A549 (cell line): ENCODE measurements at regions not wholly inside any gene's neighbourhood (a gene's known extent, or its start where the extent isn't known, plus 50 kb on each side); places are given as distances from the start of the nearest gene placed in this dataset.

ENCODE experiments used
- ATAC-seq, 2 experiments: fragments of 200-7000 bp in 1 of 2; fragments of >200 bp in 1 of 2; cut with Nextera tagmentation in 1 of 2; cut with Tn5 transposase in 1 of 2; 3 replicates each; pipeline versions ENCODE4 v1.8.0 to v1.9.1; 2018 to 2020; ENCODE audit warnings: mild to moderate bottlenecking in 1 of 2, moderate library complexity in 1 of 2
- CTCF ChIA-PET: fragments of 300-600 bp; sonication (Branson Sonifier 250); formaldehyde crosslinking; extraction: SDS; loops from one replicate; lab custom pipeline; 2021; ENCODE audit warnings: antibody characterized with exemption, inconsistent platforms; lab: Yijun Ruan, JAX
- POLR2A ChIA-PET: fragments of 350-600 bp; formaldehyde crosslinking; extraction: SDS; loops from one replicate; lab custom pipeline; 2021; ENCODE audit warnings: antibody characterized with exemption, inconsistent platforms; lab: Yijun Ruan, JAX
- DNase-seq, 2 experiments: peaks; one replicate each; pipeline versions ENCODE4 v3.0.0 to v3.0.0-alpha.2; 2011 to 2016; ENCODE audit warnings: low read depth in 1 of 2, low spot score in 1 of 2
- FAIRE-seq: peaks from 2 replicates; lab custom pipeline; 2011; peaks lifted over from hg19 to GRCh38; lab: Jason Lieb, UNC
- H3K27ac ChIP-seq, 2 experiments: fragments of >200 bp; sonication (Bioruptor Twin); formaldehyde crosslinking; 3 replicates each; pipeline ENCODE4 v1.5.1; 2016 to 2017
- H3K4me1 ChIP-seq: fragments of >200 bp; sonication (Bioruptor Twin); formaldehyde crosslinking; 3 replicates; pipeline ENCODE4 v1.6.1; 2016
- H3K4me2 ChIP-seq: fragments of >200 bp; sonication (Bioruptor Twin); formaldehyde crosslinking; 3 replicates; pipeline ENCODE4 v1.6.1; 2016
- H3K4me3 ChIP-seq: fragments of >200 bp; sonication (Bioruptor Twin); formaldehyde crosslinking; 3 replicates; pipeline ENCODE4 v1.5.1; 2016
- H3K9me3 ChIP-seq: fragments of >200 bp; sonication (Bioruptor Twin); formaldehyde crosslinking; 3 replicates; pipeline ENCODE4 v1.6.1; 2016
- CHD4 ChIP-seq: fragments of 200-600 bp; sonication (generic); IDR thresholded peaks from 2 replicates; pipeline ENCODE4 v1.6.1; 2016; ENCODE audit warnings: antibody characterized with exemption, mild to moderate bottlenecking, borderline replicate concordance
- CTCF ChIP-seq: fragments of >200 bp; sonication (Bioruptor Twin); formaldehyde crosslinking; IDR thresholded peaks from 3 replicates; pipeline ENCODE4 v1.5.1; 2016
- E2F6 ChIP-seq: IDR thresholded peaks from 2 replicates; pipeline ENCODE4 v1.6.1; 2012; ENCODE audit warnings: low read depth, borderline replicate concordance
- EHF ChIP-seq: fragments of 250-450 bp; sonication (Bioruptor Pico); IDR thresholded peaks from 2 replicates; pipeline ENCODE4 v1.5.0; 2020; ENCODE audit warnings: mild to moderate bottlenecking
- EP300 ChIP-seq, 2 experiments: fragments of >200 bp; sonication (Bioruptor Twin); formaldehyde crosslinking; IDR thresholded peaks; 2 replicates in 1 of 2; 3 replicates in 1 of 2; pipeline ENCODE4 v1.6.1; 2016 to 2017
- ESRRA ChIP-seq: fragments of 150-350 bp; IDR thresholded peaks from 2 replicates; pipeline ENCODE4 v1.6.1; 2014; ENCODE audit warnings: mild to moderate bottlenecking, low read length, borderline replicate concordance
- FOSL2 ChIP-seq, 2 experiments: fragments of 450-650 bp in 1 of 2; fragments of >200 bp in 1 of 2; sonication (Bioruptor Twin) in 1 of 2; formaldehyde crosslinking; IDR thresholded peaks; 2 replicates each; pipeline versions ENCODE4 v1.5.0 to v1.6.1; 2016 to 2020; ENCODE audit warnings: mild to moderate bottlenecking in 1 of 2, moderate library complexity in 1 of 2
- FOXS1 ChIP-seq: fragments of 250-450 bp; sonication (Bioruptor Pico); IDR thresholded peaks from 2 replicates; pipeline ENCODE4 v1.5.0; 2020; ENCODE audit warnings: mild to moderate bottlenecking, moderate library complexity
- HEYL ChIP-seq: fragments of 250-450 bp; sonication (Bioruptor Pico); IDR thresholded peaks from 2 replicates; pipeline ENCODE4 v1.8.0; 2021; ENCODE audit warnings: mild to moderate bottlenecking, moderate library complexity
- HOXA7 ChIP-seq: fragments of 250-450 bp; sonication (Bioruptor Pico); IDR thresholded peaks from 2 replicates; pipeline ENCODE4 v1.5.0; 2020; ENCODE audit warnings: mild to moderate bottlenecking, moderate library complexity
- JUNB ChIP-seq: fragments of >200 bp; sonication (Bioruptor Twin); formaldehyde crosslinking; IDR thresholded peaks from 2 replicates; pipeline ENCODE4 v1.6.1; 2016
- KDM1A ChIP-seq: fragments of 200-600 bp; sonication (generic); IDR thresholded peaks from 2 replicates; pipeline ENCODE4 v1.6.1; 2016; ENCODE audit warnings: low read depth, mild to moderate bottlenecking
- KDM5A ChIP-seq: fragments of 200-600 bp; sonication (generic); IDR thresholded peaks from 2 replicates; pipeline ENCODE4 v1.6.1; 2016; ENCODE audit warnings: antibody characterized with exemption, mild to moderate bottlenecking
- MAZ ChIP-seq: fragments of 150-350 bp; IDR thresholded peaks from 2 replicates; pipeline ENCODE4 v1.6.1; 2014; ENCODE audit warnings: antibody characterized with exemption, low read depth, low read length, borderline replicate concordance
- MYC ChIP-seq: IDR thresholded peaks from 2 replicates; pipeline ENCODE4 v1.6.1; 2012; ENCODE audit warnings: mild to moderate bottlenecking, inconsistent platforms, low read length, improper control_type of control experiment, borderline replicate concordance
- PHF8 ChIP-seq: fragments of 200-600 bp; sonication (generic); IDR thresholded peaks from 2 replicates; pipeline ENCODE4 v1.6.1; 2016; ENCODE audit warnings: low read depth, mild to moderate bottlenecking, antibody characterized with exemption, moderate library complexity, borderline replicate concordance
- POLR2AphosphoS2 ChIP-seq: conservative IDR thresholded peaks from 2 replicates; pipeline ENCODE4 v1.6.1; 2012; ENCODE audit warnings: low read length, improper control_type of control experiment, inconsistent platforms
- RAD21 ChIP-seq, 2 experiments: fragments of >200 bp in 1 of 2; sonication (Bioruptor Twin) in 1 of 2; formaldehyde crosslinking in 1 of 2; IDR thresholded peaks in 1 of 2; conservative IDR thresholded peaks in 1 of 2; 2 replicates in 1 of 2; 3 replicates in 1 of 2; pipeline ENCODE4 v1.6.1; 2012 to 2018; ENCODE audit warnings: inconsistent platforms in 1 of 2
- RARB ChIP-seq: fragments of 250-450 bp; sonication (Bioruptor Pico); IDR thresholded peaks from 2 replicates; pipeline ENCODE4 v1.8.0; 2021; ENCODE audit warnings: mild to moderate bottlenecking, moderate library complexity
- RCOR1 ChIP-seq: fragments of 150-350 bp; IDR thresholded peaks from 2 replicates; pipeline ENCODE4 v1.6.1; 2014; ENCODE audit warnings: antibody characterized with exemption, low read length, low read depth
- RNF2 ChIP-seq: fragments of 200-600 bp; sonication (generic); IDR thresholded peaks from 2 replicates; pipeline ENCODE4 v1.6.1; 2016; ENCODE audit warnings: low read depth, mild to moderate bottlenecking, antibody characterized with exemption, moderate library complexity, borderline replicate concordance
- SREBF2 ChIP-seq: fragments of 450-650 bp; IDR thresholded peaks from 2 replicates; pipeline ENCODE4 v1.6.1; 2014; ENCODE audit warnings: mild to moderate bottlenecking, moderate library complexity
- ZSCAN20 ChIP-seq: fragments of 250-450 bp; sonication (Bioruptor Pico); IDR thresholded peaks from 2 replicates; pipeline ENCODE4 v1.8.0; 2022; ENCODE audit warnings: mild to moderate bottlenecking, moderate library complexity
- WGBS: methylation state at CpG from one replicate; pipeline ENCODE4 v1.1.6; 2017; ENCODE audit errors: missing lambda C conversion rate; 5-methylcytosine and 5-hydroxymethylcytosine counted together

- ATAC-seq: no peak
- no peak for TF ChIP-seq CHD4
- WGBS: 4% methylated on average over 1 of the region's 1 CpG
- Histone ChIP-seq H3K4me2 (no peak overlapping the region), H3K9me3 (no peaks in the 10 kb centered on the region), H3K4me1 (no peaks in the 10 kb centered on the region), H3K4me3 (no peak overlapping the region), H3K27ac (no peak overlapping the region)
- ChIA-PET POLR2A (no interaction called here), CTCF (no interaction called here)
- FAIRE-seq: peak; percentile 28
- no peak for DNase-seq
Measured at GRCh38 chrX:117539090-117539418, 577.6 kb downstream of the KLHL13 start.

GRCh38 chrX:117538178-117539089 lies 578.2 kb downstream of the KLHL13 start:
- FAIRE-seq (no peak), DNase-seq (no peak), ATAC-seq (no peak)
- WGBS: 11% methylated on average over 3 of the region's 3 CpGs
- no peaks in the 10 kb centered on the region for H3K9me3 ChIP-seq
- H3K4me1 ChIP-seq: no peaks in the 10 kb centered on the region
- ChIA-PET POLR2A (no interaction called here), CTCF (no interaction called here)
- H3K4me2 ChIP-seq: no peak overlapping the region
- TF ChIP-seq RNF2: no peak
- TF ChIP-seq E2F6: no peak
- TF ChIP-seq KDM1A: no peak
- no peak for TF ChIP-seq ZSCAN20 (CRISPR knock-in tag)
- no peak for TF ChIP-seq HOXA7 (CRISPR knock-in tag)
- no peak for TF ChIP-seq FOXS1 (CRISPR knock-in tag)
- no peak for TF ChIP-seq CTCF
- no peak for TF ChIP-seq HEYL (CRISPR knock-in tag)
- TF ChIP-seq RCOR1: no peak
- H3K27ac ChIP-seq: no peak overlapping the region
- H3K4me3 ChIP-seq: no peak overlapping the region

- no peak overlapping the region for H3K4me2 ChIP-seq
- ATAC-seq (no peak), DNase-seq (no peak), FAIRE-seq (no peak)
- no peaks in the 10 kb centered on the region for H3K9me3 ChIP-seq
- no peak overlapping the region for H3K4me3 ChIP-seq
- POLR2A ChIA-PET: no interaction called here
- no peaks in the 10 kb centered on the region for H3K4me1 ChIP-seq
- TF ChIP-seq SREBF2: no peak
- CTCF ChIA-PET: no interaction called here
- H3K27ac ChIP-seq: no peak overlapping the region
Measured at GRCh38 chrX:117532339-117532738, 584.3 kb downstream of the KLHL13 start.

GRCh38 chrX:117522725-117523700 lies 593.6 kb downstream of the KLHL13 start:
- POLR2A ChIA-PET: no interaction called here
- CTCF ChIA-PET: no interaction called here
- no peak for FAIRE-seq
- Histone ChIP-seq H3K27ac (no peak overlapping the region), H3K9me3 (no peaks in the 10 kb centered on the region), H3K4me2 (no peak overlapping the region), H3K4me3 (no peak overlapping the region), H3K4me1 (no peaks in the 10 kb centered on the region)
- 1% methylated on average over 4 of the region's 4 CpGs for WGBS
- ATAC-seq: no peak
- no peak for DNase-seq
- no peak for TF ChIP-seq FOSL2 (IDR thresholded peaks at IDR 0.05)
- no peak for TF ChIP-seq FOSL2 (CRISPR knock-in tag; IDR thresholded peaks at IDR 0.05)
- TF ChIP-seq SREBF2: no peak
- TF ChIP-seq RARB (CRISPR knock-in tag): no peak
- TF ChIP-seq MAZ: no peak
- TF ChIP-seq RAD21 (conservative IDR thresholded peaks at IDR 0.05 in 1 of 2, IDR thresholded peaks at IDR 0.05 in 1 of 2): no peak
- TF ChIP-seq MYC: no peak
- no peak for TF ChIP-seq KDM5A
- no peak for TF ChIP-seq POLR2AphosphoS2
- no peak for TF ChIP-seq EHF (CRISPR knock-in tag)
- no peak for TF ChIP-seq PHF8
- TF ChIP-seq EP300 (IDR thresholded peaks at IDR 0.05): no peak
- no peak for TF ChIP-seq JUNB
- TF ChIP-seq ESRRA: no peak
